ENCODE measurements at regions not wholly inside any gene's neighbourhood (a gene's known extent, or its start where the extent isn't known, plus 50 kb on each side); places are given as distances from the start of the nearest gene placed in this dataset.

DNA sequence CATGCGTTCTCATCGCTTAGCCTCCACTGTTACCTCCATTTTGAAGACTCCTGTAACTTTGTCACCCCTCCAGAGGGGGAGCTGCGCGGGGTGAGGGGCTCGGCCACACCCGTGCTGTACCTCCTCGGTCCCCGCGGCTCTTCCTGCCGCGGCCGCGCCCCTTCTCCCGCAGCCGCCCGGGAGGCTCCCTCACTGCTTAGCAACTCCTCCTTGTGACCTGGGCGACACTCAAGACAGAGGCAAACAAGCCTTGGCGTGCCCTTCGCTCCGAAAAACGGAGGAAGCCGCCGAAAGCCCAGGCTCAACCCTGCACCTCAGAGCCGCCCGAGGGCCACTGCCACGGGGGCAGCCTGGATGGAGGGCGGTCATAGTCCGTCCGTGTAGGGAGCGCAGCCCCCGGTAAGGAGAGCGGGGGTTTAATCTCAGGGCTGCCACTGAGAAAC, 494.3 kb downstream of the FOXO1 start:
- TF ChIP-seq, protein P1, sequence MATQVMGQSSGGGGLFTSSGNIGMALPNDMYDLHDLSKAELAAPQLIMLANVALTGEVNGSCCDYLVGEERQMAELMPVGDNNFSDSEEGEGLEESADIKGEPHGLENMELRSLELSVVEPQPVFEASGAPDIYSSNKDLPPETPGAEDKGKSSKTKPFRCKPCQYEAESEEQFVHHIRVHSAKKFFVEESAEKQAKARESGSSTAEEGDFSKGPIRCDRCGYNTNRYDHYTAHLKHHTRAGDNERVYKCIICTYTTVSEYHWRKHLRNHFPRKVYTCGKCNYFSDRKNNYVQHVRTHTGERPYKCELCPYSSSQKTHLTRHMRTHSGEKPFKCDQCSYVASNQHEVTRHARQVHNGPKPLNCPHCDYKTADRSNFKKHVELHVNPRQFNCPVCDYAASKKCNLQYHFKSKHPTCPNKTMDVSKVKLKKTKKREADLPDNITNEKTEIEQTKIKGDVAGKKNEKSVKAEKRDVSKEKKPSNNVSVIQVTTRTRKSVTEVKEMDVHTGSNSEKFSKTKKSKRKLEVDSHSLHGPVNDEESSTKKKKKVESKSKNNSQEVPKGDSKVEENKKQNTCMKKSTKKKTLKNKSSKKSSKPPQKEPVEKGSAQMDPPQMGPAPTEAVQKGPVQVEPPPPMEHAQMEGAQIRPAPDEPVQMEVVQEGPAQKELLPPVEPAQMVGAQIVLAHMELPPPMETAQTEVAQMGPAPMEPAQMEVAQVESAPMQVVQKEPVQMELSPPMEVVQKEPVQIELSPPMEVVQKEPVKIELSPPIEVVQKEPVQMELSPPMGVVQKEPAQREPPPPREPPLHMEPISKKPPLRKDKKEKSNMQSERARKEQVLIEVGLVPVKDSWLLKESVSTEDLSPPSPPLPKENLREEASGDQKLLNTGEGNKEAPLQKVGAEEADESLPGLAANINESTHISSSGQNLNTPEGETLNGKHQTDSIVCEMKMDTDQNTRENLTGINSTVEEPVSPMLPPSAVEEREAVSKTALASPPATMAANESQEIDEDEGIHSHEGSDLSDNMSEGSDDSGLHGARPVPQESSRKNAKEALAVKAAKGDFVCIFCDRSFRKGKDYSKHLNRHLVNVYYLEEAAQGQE (IDR thresholded peaks at IDR 0.05; ENCODE audit: unreplicated experiment) = no peak
- TF ChIP-seq, protein P2, sequence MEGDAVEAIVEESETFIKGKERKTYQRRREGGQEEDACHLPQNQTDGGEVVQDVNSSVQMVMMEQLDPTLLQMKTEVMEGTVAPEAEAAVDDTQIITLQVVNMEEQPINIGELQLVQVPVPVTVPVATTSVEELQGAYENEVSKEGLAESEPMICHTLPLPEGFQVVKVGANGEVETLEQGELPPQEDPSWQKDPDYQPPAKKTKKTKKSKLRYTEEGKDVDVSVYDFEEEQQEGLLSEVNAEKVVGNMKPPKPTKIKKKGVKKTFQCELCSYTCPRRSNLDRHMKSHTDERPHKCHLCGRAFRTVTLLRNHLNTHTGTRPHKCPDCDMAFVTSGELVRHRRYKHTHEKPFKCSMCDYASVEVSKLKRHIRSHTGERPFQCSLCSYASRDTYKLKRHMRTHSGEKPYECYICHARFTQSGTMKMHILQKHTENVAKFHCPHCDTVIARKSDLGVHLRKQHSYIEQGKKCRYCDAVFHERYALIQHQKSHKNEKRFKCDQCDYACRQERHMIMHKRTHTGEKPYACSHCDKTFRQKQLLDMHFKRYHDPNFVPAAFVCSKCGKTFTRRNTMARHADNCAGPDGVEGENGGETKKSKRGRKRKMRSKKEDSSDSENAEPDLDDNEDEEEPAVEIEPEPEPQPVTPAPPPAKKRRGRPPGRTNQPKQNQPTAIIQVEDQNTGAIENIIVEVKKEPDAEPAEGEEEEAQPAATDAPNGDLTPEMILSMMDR (conservative IDR thresholded peaks at IDR 0.05; ENCODE audit: low read depth in 2 of 2) = peak in 1 of 2 experiments; percentile 43
- TF ChIP-seq EZH2phosphoT487 (IDR thresholded peaks at IDR 0.05; ENCODE audit: unreplicated experiment) (no peak), POLR2AphosphoS5 (IDR thresholded peaks at IDR 0.05; ENCODE audit: low read depth) (no peak), EZH2 (IDR thresholded peaks at IDR 0.05; ENCODE audit: low read depth, unreplicated experiment) (no peak)

All from GM23338 (cell line).